SH-SY5Y (cell line): ENCODE measurements at regions not wholly inside any gene's neighbourhood (a gene's known extent, or its start where the extent isn't known, plus 50 kb on each side); places are given as distances from the start of the nearest gene placed in this dataset.

Experiments used
- GATA2 ChIP-seq: IDR thresholded peaks from 2 replicates; pipeline ENCODE4 v1.6.1; 2011; ENCODE audit warnings: mild to moderate bottlenecking, low read depth, low read length
- GATA3 ChIP-seq: IDR thresholded peaks from 2 replicates; pipeline ENCODE4 v1.6.1; 2011; ENCODE audit warnings: low read depth, mild to moderate bottlenecking, low read length, moderate library complexity

GRCh38 chr7:106524690-106525059 is 136.3 kb downstream of the CCDC71L start:
- no peak for TF ChIP-seq GATA2
- no peak for TF ChIP-seq GATA3
